ENCODE measurements at regions not wholly inside any gene's neighbourhood (a gene's known extent, or its start where the extent isn't known, plus 50 kb on each side); places are given as distances from the start of the nearest gene placed in this dataset.

DNA sequence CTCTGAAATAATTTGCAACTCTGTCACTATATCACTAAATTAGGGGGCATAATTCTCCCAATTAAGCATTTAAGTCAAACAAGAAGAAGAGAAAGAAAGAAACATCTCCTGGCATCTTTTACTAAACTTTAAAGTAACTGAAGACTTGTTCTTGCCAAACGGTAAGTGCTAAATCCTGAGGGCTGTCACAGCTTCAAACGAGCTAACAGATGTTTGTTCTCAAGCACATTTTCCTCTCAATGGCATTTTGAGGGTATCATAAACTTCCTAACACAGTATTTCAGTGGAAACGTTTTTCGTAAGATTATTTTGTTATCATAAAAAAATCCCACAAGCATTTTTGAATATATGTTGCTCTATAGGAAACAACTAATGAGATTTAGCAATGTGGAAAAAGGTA, 169.5 kb upstream of the TAS2R1 start:
- Histone ChIP-seq H3K27ac (no peak overlapping the region), H3K4me1 (no peaks in the 10 kb centered on the region), H3K36me3 (no peaks in the 10 kb centered on the region), H3K27me3 (no peaks in the 10 kb centered on the region), H3K9me3 (peaks cover 0 to 6% of the 10 kb centered on the region in 2 donors), H3K4me3 (no peak overlapping the region)
- DNase-seq (ENCODE audit: low spot score) = no peak
- TF ChIP-seq, protein P1, sequence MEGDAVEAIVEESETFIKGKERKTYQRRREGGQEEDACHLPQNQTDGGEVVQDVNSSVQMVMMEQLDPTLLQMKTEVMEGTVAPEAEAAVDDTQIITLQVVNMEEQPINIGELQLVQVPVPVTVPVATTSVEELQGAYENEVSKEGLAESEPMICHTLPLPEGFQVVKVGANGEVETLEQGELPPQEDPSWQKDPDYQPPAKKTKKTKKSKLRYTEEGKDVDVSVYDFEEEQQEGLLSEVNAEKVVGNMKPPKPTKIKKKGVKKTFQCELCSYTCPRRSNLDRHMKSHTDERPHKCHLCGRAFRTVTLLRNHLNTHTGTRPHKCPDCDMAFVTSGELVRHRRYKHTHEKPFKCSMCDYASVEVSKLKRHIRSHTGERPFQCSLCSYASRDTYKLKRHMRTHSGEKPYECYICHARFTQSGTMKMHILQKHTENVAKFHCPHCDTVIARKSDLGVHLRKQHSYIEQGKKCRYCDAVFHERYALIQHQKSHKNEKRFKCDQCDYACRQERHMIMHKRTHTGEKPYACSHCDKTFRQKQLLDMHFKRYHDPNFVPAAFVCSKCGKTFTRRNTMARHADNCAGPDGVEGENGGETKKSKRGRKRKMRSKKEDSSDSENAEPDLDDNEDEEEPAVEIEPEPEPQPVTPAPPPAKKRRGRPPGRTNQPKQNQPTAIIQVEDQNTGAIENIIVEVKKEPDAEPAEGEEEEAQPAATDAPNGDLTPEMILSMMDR (IDR thresholded peaks at IDR 0.05) = no peak

DNA sequence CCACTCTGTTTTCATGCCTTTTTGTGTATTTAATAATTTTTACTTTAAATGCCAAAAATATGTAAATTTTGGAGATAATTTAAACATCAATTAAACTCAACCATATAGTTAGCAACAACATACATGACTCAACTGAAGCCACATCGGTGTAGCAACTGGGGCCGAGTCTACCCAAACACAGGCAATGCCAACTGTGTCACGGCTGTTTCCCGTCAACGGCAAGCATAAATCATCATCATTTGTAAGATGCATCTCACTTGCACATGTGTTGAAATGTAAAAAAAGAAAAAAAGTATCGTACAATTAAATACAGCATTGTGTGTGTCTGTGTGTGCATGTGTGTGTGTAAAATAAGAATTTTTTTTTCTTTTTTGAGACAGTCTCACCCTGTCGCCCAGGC, 160.1 kb upstream of the TAS2R1 start:
- Histone ChIP-seq H3K27ac (no peak overlapping the region), H3K36me3 (no peaks in the 10 kb centered on the region), H3K27me3 (no peaks in the 10 kb centered on the region), H3K9me3 (no peaks in the 10 kb centered on the region), H3K4me3 (no peak overlapping the region), H3K4me1 (no peaks in the 10 kb centered on the region)
- TF ChIP-seq, protein P1 (IDR thresholded peaks at IDR 0.05) = no peak
- no peak for DNase-seq (ENCODE audit: low spot score)

DNA sequence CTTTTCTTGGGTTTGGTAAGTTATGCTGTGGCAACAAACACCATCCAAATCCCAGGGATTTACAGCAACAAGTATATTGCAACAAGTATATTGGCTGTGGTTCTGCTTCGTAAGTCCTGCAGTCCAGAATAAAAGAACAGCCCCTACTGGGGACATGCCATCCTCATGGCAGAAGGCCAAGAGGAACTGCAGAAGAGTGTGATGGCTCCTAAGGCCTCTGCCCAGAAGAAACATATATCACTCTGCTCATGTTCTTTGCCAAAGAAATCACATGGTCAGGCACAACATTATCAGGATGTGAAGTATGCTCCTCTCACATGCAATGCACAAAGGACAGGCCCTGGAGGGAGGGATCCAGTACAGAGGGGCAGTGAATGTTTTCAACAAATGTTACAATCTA, 159.6 kb upstream of the TAS2R1 start:
- Histone ChIP-seq H3K9me3 (no peaks in the 10 kb centered on the region), H3K27ac (no peak overlapping the region), H3K4me3 (no peak overlapping the region), H3K36me3 (no peaks in the 10 kb centered on the region), H3K4me1 (no peaks in the 10 kb centered on the region), H3K27me3 (no peaks in the 10 kb centered on the region)
- TF ChIP-seq, protein P1 (IDR thresholded peaks at IDR 0.05) = no peak
- no peak for DNase-seq (ENCODE audit: low spot score)

DNA sequence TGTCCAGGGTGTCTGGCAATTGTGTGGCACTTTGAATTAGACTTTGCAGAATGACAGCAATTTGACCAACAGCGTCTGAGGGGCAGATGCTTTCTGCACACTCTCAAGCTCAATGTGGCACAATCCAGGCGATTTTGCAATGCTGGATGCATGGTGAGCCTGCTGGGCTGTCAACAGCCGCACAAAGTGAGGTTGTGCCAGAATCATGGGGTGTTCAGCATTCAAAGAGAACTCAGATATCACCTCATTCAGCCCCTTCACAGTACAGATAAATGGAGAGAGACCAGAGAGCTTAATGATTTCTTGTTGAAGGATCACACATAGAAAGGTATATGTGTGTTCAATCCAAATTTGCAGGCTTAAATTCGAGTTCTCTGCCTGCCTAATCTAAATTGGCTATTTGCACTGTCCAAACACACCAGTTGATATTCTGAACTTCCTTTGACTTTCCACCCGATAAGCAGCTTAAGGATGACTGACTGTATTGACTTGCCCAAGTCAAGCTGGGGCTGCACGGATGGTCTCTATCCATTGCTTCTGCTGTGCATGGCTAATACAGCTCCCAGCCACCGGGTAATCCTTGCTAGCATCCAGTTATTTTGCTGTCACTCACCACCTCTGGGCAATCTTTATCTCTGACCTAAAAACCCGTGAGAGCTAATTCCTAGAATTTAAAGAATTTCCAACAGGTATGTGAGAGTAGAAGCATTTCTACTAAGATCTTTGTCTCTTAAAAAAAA, 157.9 kb upstream of the TAS2R1 start:
- H3K4me1 ChIP-seq = no peaks in the 10 kb centered on the region
- no peak for DNase-seq (ENCODE audit: low spot score)
- no peak overlapping the region for H3K27ac ChIP-seq
- H3K9me3 ChIP-seq = no peaks in the 10 kb centered on the region
- no peaks in the 10 kb centered on the region for H3K27me3 ChIP-seq
- no peak overlapping the region for H3K4me3 ChIP-seq
- TF ChIP-seq, protein P1 (IDR thresholded peaks at IDR 0.05) = no peak
- no peaks in the 10 kb centered on the region for H3K36me3 ChIP-seq

DNA sequence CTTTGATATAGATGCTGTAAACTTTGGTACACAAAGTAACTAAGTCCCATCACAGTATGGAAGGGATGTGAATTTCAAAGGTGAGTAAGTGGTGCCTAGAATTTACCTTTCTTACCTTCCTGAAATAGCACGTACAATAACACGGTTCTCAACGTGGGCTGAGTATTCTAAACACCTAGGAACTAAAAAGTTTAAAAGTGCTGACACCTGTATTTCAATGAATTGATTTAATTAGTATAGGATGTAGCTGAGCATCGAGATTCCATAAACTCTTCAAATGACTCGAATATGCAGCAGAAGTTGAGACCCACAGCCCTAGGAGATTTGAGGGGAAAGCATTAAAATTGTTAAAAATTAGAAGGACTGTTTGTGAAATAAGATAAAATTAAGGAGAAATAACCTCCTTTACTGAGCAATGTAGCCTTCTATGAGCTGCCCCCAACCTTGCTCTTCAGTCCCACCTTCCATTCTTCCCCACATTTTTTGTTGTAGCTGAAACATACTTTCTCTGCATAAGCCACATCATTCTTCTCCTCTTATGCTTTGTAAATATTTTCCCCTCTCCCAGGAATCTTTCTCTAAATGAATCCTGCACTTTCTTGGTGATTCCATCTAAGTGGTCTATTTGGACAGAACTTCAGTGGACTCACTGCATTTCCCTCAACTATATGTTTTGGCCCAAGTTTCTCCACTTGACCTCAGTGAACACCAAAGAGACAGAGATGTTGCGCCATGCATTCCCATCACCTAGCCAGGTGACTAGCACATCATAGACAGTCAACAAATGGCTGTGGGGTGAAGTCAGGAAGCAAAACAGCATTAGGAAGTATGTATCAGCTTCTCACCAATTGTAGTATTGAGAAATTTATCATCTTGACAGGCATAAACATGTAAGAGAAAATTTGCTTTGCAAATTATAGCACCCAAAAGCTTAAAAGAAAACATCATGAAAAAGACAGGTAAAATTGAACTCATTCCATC, 156.5 kb upstream of the TAS2R1 start:
- TF ChIP-seq, protein P1 (IDR thresholded peaks at IDR 0.05) = no peak
- no peak overlapping the region for H3K4me3 ChIP-seq
- no peaks in the 10 kb centered on the region for H3K27me3 ChIP-seq
- no peaks in the 10 kb centered on the region for H3K9me3 ChIP-seq
- H3K4me1 ChIP-seq = no peaks in the 10 kb centered on the region
- DNase-seq (ENCODE audit: low spot score) = no peak
- H3K27ac ChIP-seq = no peak overlapping the region
- H3K36me3 ChIP-seq = no peaks in the 10 kb centered on the region

All from right atrium auricular region (tissue), 2 donors.